GM21825 (cell line): ENCODE measurements at regions not wholly inside any gene's neighbourhood (a gene's known extent, or its start where the extent isn't known, plus 50 kb on each side); places are given as distances from the start of the nearest gene placed in this dataset.
"Not testable (repeated sequence)": the region's sequence is repeated elsewhere in the genome, so short reads cannot be mapped to it uniquely, and the experiment has no call there.

Source experiments
- ATAC-seq: cut with Tn5 transposase; IDR thresholded peaks from one replicate; pipeline ENCODE4 v1.9.1; 2021; ENCODE audit warnings: mild to moderate bottlenecking, moderate library complexity; ENCODE audit not compliant: unreplicated experiment

GRCh38 chr2:37722971-37723370 lies 51.5 kb upstream of the CDC42EP3 start:
- not testable (repeated sequence) for ATAC-seq

GRCh38 chr2:37730037-37730818 lies 58.8 kb upstream of the CDC42EP3 start:
- no peak for ATAC-seq

- ATAC-seq, result not testable (repeated sequence)
These were observed 61.0 kb upstream of the CDC42EP3 start for GRCh38 chr2:37732412-37732811.

- ATAC-seq, result no peak
These were observed 61.8 kb upstream of the CDC42EP3 start for GRCh38 chr2:37733251-37733650.

GRCh38 chr2:37733955-37734354 lies 62.5 kb upstream of the CDC42EP3 start:
- ATAC-seq, result not testable (repeated sequence)

GRCh38 chr2:37734891-37735523 lies 63.6 kb upstream of the CDC42EP3 start:
- ATAC-seq, result not testable (repeated sequence)

GRCh38 chr2:37735524-37735910 lies 64.1 kb upstream of the CDC42EP3 start:
- not testable (repeated sequence) for ATAC-seq

- ATAC-seq, result no peak
These were observed 66.1 kb upstream of the CDC42EP3 start for GRCh38 chr2:37737507-37737906.

GRCh38 chr2:37738266-37738885 lies 66.9 kb upstream of the CDC42EP3 start:
- ATAC-seq, result no peak

GRCh38 chr2:37739153-37739552 lies 67.7 kb upstream of the CDC42EP3 start:
- ATAC-seq, result no peak

GRCh38 chr2:37740164-37740739 lies 68.8 kb upstream of the CDC42EP3 start:
- ATAC-seq, result no peak

- ATAC-seq, result no peak
These were observed 70.8 kb upstream of the CDC42EP3 start for GRCh38 chr2:37742286-37742685.

GRCh38 chr2:37744010-37744409 lies 72.6 kb upstream of the CDC42EP3 start:
- ATAC-seq, result no peak

- not testable (repeated sequence) for ATAC-seq
These were observed 73.5 kb upstream of the CDC42EP3 start for GRCh38 chr2:37744961-37745360.

GRCh38 chr2:37746011-37746410 lies 74.6 kb upstream of the CDC42EP3 start:
- not testable (repeated sequence) for ATAC-seq

- no peak for ATAC-seq
These were observed 75.4 kb upstream of the CDC42EP3 start for GRCh38 chr2:37746883-37747282.

- ATAC-seq, result no peak
These were observed 77.1 kb upstream of the CDC42EP3 start for GRCh38 chr2:37748541-37748940.

- ATAC-seq, result not testable (repeated sequence)
These were observed 78.8 kb upstream of the CDC42EP3 start for GRCh38 chr2:37750286-37750685.

GRCh38 chr2:37752766-37753165 lies 81.3 kb upstream of the CDC42EP3 start:
- ATAC-seq, result no peak

- ATAC-seq, result no peak
These were observed 82.3 kb upstream of the CDC42EP3 start for GRCh38 chr2:37753758-37754157.

- not testable (repeated sequence) for ATAC-seq
These were observed 84.6 kb upstream of the CDC42EP3 start for GRCh38 chr2:37755961-37756559.
